ENCODE measurements at regions not wholly inside any gene's neighbourhood (a gene's known extent, or its start where the extent isn't known, plus 50 kb on each side); places are given as distances from the start of the nearest gene placed in this dataset.

GRCh38 chr12:46462641-46463355, 90.2 kb upstream of the SLC38A2 start:
- H3K9ac ChIP-seq (replicated peaks in 1 of 4; ENCODE audit: extremely low read depth in 1 of 4, low read depth in 3 of 4, low read length in 3 of 4): no peak overlapping the region
- no peaks in the 10 kb centered on the region for H3K23me2 ChIP-seq (ENCODE audit: low read depth, low read length)
- no peak overlapping the region for H3K4me3 ChIP-seq (ENCODE audit: extremely low read depth in 1 of 4, insufficient read depth in 2 of 4, low read depth in 3 of 4, low read length in 4 of 4)
- H3K36me3 ChIP-seq (ENCODE audit: control insufficient read depth in 2 of 4, insufficient read depth in 4 of 4, low read length in 3 of 4): peaks cover 0 to 4% (median 0%) of the 10 kb centered on the region in 4 experiments; a peak in 1 of 8 replicates
- no peak overlapping the region for H2BK20ac ChIP-seq (ENCODE audit: low read length)
- no peak overlapping the region for H2AFZ ChIP-seq (ENCODE audit: low read length)
- no peak overlapping the region for H3K14ac ChIP-seq (ENCODE audit: insufficient read length)
- H2BK5ac ChIP-seq (ENCODE audit: low read depth, low read length): no peak overlapping the region
- no peaks in the 10 kb centered on the region for H3K79me2 ChIP-seq (ENCODE audit: control insufficient read depth in 1 of 2, insufficient read depth in 2 of 2, low read length in 2 of 2)
- no peak overlapping the region for H3K23ac ChIP-seq (ENCODE audit: insufficient read length)
- no peak overlapping the region for H3K4ac ChIP-seq (replicated peaks; ENCODE audit: insufficient read length, low read depth, low read length)
- DNase-seq (ENCODE audit: low read depth in 1 of 2, low spot score in 2 of 2) (no peak), FAIRE-seq (no peak)
- 82% methylated on average over 3 of the region's 3 CpGs; no CpG with 5 or more reads in 1 of the 2 experiments for WGBS, 2 experiments (ENCODE audit: extremely low coverage in 1 of 2, insufficient coverage in 1 of 2, insufficient read length in 1 of 2, insufficient replicate concordance in 2 of 2, low coverage in 1 of 2, low lambda C conversion rate in 2 of 2, missing lambda C conversion rate in 1 of 2)
- H3K56ac ChIP-seq (replicated peaks; ENCODE audit: insufficient read length, low read depth, low read length): no peak overlapping the region
- no peak overlapping the region for H3K27ac ChIP-seq (ENCODE audit: low read depth, low read length)
- POLR2A ChIA-PET (ENCODE audit: partially characterized antibody): interaction anchor here (0.6 to 0.9 kb wide), 3 partner anchors 10 to 90 kb away, joined by 3 read pairs; no protein-coding TSS in a partner anchor
- H2BK120ac ChIP-seq (replicated peaks; ENCODE audit: low read depth, low read length): no peak overlapping the region
- H4K5ac ChIP-seq (ENCODE audit: insufficient read length, low read depth, low read length): no peak overlapping the region
- peaks cover 4 to 11% of the 10 kb centered on the region in 2 experiments; a peak in 1 of 4 replicates for H3K9me3 ChIP-seq (ENCODE audit: insufficient read depth in 2 of 2, low read depth in 1 of 2, low read length in 1 of 2)
- H3K18ac ChIP-seq (ENCODE audit: extremely low read depth, low read length): no peak overlapping the region
- H4K91ac ChIP-seq (replicated peaks; ENCODE audit: insufficient read length, low read length): no peak overlapping the region
- no peak overlapping the region for H2AK5ac ChIP-seq (ENCODE audit: low read depth, low read length)
- H2BK12ac ChIP-seq (ENCODE audit: low read depth, low read length): no peak overlapping the region
- H3K4me1 ChIP-seq (replicated peaks in 1 of 4; ENCODE audit: control insufficient read depth in 3 of 4, insufficient read depth in 4 of 4, low read length in 3 of 4): peaks cover 0 to 6% (median 3%) of the 10 kb centered on the region in 4 experiments; a peak in 4 of 7 replicates
- CTCF ChIA-PET (ENCODE audit: partially characterized antibody): no interaction called here
- no peaks in the 10 kb centered on the region for H3K79me1 ChIP-seq (ENCODE audit: low read depth, low read length)
- no peaks in the 10 kb centered on the region for H3K27me3 ChIP-seq (replicated peaks in 1 of 4; ENCODE audit: control insufficient read depth in 3 of 4, extremely low read depth in 1 of 4, insufficient read depth in 3 of 4, low read length in 3 of 4)
- no peak overlapping the region for H4K8ac ChIP-seq (ENCODE audit: extremely low read depth, insufficient read depth, low read length)
- TF ChIP-seq CEBPB (IDR thresholded peaks at IDR 0.05; ENCODE audit: low read depth, low read length) (no peak), CHD2 (IDR thresholded peaks at IDR 0.05; ENCODE audit: low read length) (no peak), ASH2L (IDR thresholded peaks at IDR 0.05; ENCODE audit: low read length) (no peak), CREB1 (IDR thresholded peaks at IDR 0.05) (no peak)
- H2BK15ac ChIP-seq (ENCODE audit: low read length): no peak overlapping the region
- no peak overlapping the region for H3K4me2 ChIP-seq (ENCODE audit: insufficient read depth in 1 of 2, low read depth in 2 of 2, low read length in 2 of 2)
- no peaks in the 10 kb centered on the region for H4K20me1 ChIP-seq (replicated peaks in 1 of 2; ENCODE audit: control insufficient read depth in 1 of 2, insufficient read depth in 2 of 2, low read length in 2 of 2)
